Prostate gland (tissue), 2 donors: ENCODE measurements at regions not wholly inside any gene's neighbourhood (a gene's known extent, or its start where the extent isn't known, plus 50 kb on each side); places are given as distances from the start of the nearest gene placed in this dataset.

ENCODE experiments used
- CTCF ChIP-seq, 4 experiments: fragments of 200-600 bp in 2 of 4; fragments of 450-650 bp in 2 of 4; sonication (generic) in 2 of 4; IDR thresholded peaks; 1 replicate in 3 of 4; 2 replicates in 1 of 4; pipeline ENCODE4 v1.5.1; 2016 to 2019; ENCODE audit warnings: antibody characterized with exemption in 4 of 4, mild to moderate bottlenecking in 2 of 4, moderate library complexity in 2 of 4
- POLR2A ChIP-seq: fragments of 450-650 bp; IDR thresholded peaks from one replicate; pipeline ENCODE4 v1.6.1; 2016; ENCODE audit warnings: antibody characterized with exemption, mild to moderate bottlenecking
- POLR2AphosphoS5 ChIP-seq: sonication (generic); formaldehyde crosslinking; IDR thresholded peaks from one replicate; pipeline ENCODE4 v1.6.1; 2017; ENCODE audit warnings: antibody characterized with exemption

- no peak for TF ChIP-seq POLR2A
- TF ChIP-seq CTCF (IDR thresholded peaks at IDR 0.05): no peak
- no peak for TF ChIP-seq POLR2AphosphoS5
These were observed 149.3 kb upstream of the LRFN5 start for GRCh38 chr14:41457393-41457792.
